Head of caudate nucleus (tissue), 42 donors: ENCODE measurements at regions not wholly inside any gene's neighbourhood (a gene's known extent, or its start where the extent isn't known, plus 50 kb on each side); places are given as distances from the start of the nearest gene placed in this dataset.
"Not testable (repeated sequence)": the region's sequence is repeated elsewhere in the genome, so short reads cannot be mapped to it uniquely, and the experiment has no call there.

ENCODE experiments used
- DNase-seq, 42 donors: peaks; one replicate each; pipeline versions ENCODE4 v3.0.0 to v3.0.0-alpha.2; 2020 to 2021; ENCODE audit warnings: mixed read lengths in 7 of 42
- intact Hi-C: fragments of 100-400 bp; cut with DNase I; formaldehyde crosslinking; loops from one replicate; pipeline ENCODE4 v1.15.0; 2022

- intact Hi-C loops = no loop called here
- DNase-seq = no peak
Observed at GRCh38 chr1:208450958-208451357, 206.8 kb upstream of the PLXNA2 start.

GRCh38 chr1:208455821-208456220, 211.6 kb upstream of the PLXNA2 start:
- intact Hi-C loops = no loop called here
- DNase-seq = no peak

DNA sequence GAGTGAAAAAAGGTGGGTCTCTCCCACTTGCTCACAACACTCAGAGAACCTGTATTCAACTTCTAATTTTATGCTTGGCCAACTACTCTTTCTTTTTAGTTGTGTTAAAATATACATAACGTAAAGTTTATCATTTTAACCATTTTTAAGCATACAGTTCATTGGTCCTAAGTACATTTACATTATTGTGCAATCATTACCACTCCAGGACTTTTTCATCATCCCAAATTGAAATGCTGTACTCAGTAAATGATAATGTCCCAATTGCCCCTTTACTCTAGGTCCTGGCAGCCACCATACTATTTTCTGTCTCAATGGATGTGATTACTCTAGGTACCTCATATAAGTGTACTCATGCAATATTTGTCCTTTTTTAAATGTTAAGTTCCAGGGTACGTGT, 212.3 kb upstream of the PLXNA2 start:
- intact Hi-C loops = no loop called here
- no peak for DNase-seq

DNA sequence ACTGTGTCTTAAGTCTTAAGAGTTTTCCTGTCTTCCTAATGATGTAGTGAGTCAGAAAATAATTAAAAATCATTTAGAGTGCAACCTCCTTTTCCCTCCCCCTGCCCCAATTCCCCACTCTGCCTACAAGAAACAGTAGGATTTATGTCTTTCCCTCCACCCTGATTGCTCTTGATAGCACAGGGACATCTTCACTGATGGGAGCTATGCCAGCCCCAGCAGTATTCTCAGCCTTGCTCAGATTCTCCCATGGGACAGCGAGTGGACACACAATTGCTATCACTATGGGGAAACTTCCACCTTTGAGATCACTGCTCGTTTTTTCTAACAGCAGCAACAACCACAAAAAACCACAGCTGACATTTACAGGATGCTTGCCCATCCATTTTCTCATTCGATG, 216.6 kb upstream of the PLXNA2 start:
- intact Hi-C loops = no loop called here
- DNase-seq = no peak

- intact Hi-C loops = no loop called here
Observed at GRCh38 chr1:208461680-208462079, 217.5 kb upstream of the PLXNA2 start.

DNA sequence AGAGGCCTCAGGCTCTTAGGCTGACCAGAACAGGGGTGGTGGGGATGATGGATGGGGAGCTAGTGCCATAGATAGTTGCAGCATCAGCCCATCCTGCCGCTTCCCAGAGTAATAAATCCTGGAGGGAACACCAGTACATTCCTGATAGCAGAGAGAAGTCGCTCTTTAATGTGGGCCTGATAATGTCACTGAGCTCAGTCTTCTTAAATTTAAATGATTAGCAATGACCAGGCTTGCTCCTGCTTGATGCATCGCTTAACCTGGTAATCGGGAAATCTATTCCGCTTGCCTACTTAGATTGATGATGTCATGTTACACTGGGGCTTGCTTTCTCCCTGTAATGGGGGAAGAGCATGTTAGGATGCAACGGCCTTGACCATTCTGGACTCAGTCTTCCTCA, 218.6 kb upstream of the PLXNA2 start:
- intact Hi-C loops = no loop called here
- DNase-seq = no peak

More at GRCh38 chr1:208461680-208462079, 217.5 kb upstream of the PLXNA2 start:
- DNase-seq = no peak

DNA sequence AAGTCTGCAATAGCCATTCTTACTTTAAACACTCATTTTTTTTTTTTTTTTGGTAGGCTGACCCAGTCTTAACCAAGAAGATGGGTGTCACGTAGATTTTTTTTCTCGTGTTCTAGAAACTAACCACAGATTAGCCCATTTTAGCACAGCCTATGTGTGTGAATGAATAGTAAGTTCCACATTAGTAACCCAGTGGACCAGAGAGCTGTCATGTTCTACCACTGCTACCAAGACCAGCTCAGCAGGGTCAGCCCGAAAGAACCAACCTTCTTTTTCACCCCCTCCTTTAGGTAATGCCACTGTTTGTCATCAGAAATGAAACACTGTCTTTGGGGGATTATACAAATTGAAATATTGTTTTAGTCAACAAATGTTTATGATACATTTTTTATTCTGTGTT, 221.1 kb upstream of the PLXNA2 start:
- DNase-seq = no peak
- intact Hi-C loops = no loop called here

GRCh38 chr1:208465786-208466590, 221.8 kb upstream of the PLXNA2 start:
- intact Hi-C loops = no loop called here
- DNase-seq = no peak

GRCh38 chr1:208467151-208467780, 223.1 kb upstream of the PLXNA2 start:
- intact Hi-C loops = no loop called here
- no peak for DNase-seq

- intact Hi-C loops = no loop called here
- DNase-seq = peak; percentile 7 to 81 (median 50)
Observed at GRCh38 chr1:208475449-208475848, 231.3 kb upstream of the PLXNA2 start.

- intact Hi-C loops = no loop called here
- DNase-seq = no peak
Observed at GRCh38 chr1:208475951-208476845, 232.0 kb upstream of the PLXNA2 start.

DNA sequence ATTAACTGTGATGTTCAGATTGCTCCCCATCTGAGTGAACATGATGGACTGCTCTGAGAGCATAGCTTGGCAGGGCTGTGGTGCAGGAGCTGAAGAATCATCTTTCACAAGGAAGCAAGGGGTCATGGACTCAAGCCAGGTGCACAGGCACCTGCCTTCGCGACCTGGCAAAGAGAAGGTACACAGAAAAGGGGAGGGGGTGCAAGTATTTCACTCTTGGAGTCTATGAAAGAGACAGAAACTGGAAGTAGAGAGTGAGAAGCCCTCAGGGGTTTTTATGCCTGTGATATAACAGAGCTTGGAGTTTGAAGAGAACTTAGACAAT, 232.6 kb upstream of the PLXNA2 start:
- intact Hi-C loops = no loop called here
- no peak for DNase-seq

DNA sequence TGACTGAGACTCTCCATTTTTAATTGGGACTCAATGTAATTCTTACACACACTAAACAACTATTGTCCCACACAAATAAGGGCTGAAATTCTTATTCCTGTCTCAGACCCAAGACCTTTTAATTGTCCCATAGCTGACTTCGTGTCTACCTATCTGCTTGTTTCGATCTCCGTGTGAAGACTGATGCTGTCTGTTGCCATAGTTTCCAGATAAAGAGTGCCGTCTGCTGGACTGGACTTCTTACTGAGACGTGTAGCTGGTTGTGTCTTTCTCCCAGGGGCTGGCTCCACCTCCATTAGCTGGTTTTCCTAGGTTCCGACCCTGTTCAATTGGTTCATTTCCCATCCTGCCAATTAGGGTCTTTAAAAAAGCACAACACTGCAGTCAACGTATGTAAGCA, 235.3 kb upstream of the PLXNA2 start:
- no peak for DNase-seq
- intact Hi-C loops = no loop called here

DNA sequence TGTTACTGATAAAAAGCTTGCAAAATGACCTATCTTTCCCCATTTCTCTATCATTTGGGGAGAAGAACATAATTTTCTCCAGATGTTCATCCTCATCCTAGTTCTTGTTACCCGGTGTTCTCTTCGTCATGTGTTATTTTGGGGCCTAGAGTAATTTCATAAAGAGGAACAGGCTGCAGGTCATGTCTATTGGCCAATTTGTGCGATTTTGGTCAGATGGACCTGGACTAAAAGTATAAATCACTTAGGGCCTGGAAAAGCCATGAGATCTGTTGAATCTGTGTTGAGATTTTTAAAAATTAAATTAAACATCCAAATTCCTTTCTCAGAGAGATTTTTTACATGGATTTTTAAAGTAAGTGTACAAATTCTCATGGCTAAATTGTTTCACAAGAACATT, 241.3 kb upstream of the PLXNA2 start:
- intact Hi-C loops = no loop called here
- DNase-seq = no peak

DNA sequence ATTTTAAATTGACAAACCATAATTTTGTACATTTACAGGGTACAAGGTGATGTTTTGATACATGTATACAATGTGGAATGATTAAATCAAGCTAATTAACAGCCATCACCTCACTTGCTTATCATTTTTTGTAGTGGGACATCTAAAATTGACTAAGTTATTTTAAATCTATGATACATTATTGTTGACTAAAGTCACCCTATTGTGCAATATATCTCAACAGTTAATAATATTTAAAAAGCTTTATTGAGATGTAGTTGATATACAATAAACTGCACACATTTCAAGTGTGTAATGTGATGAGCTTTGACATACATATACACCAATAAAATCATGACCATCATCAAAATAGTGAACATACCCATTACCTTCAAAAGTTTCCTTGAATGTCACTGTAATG, 242.5 kb upstream of the PLXNA2 start:
- intact Hi-C loops = no loop called here
- DNase-seq = no peak

- not testable (repeated sequence) for DNase-seq
Observed at GRCh38 chr1:208488432-208488831, 244.2 kb upstream of the PLXNA2 start.

DNA sequence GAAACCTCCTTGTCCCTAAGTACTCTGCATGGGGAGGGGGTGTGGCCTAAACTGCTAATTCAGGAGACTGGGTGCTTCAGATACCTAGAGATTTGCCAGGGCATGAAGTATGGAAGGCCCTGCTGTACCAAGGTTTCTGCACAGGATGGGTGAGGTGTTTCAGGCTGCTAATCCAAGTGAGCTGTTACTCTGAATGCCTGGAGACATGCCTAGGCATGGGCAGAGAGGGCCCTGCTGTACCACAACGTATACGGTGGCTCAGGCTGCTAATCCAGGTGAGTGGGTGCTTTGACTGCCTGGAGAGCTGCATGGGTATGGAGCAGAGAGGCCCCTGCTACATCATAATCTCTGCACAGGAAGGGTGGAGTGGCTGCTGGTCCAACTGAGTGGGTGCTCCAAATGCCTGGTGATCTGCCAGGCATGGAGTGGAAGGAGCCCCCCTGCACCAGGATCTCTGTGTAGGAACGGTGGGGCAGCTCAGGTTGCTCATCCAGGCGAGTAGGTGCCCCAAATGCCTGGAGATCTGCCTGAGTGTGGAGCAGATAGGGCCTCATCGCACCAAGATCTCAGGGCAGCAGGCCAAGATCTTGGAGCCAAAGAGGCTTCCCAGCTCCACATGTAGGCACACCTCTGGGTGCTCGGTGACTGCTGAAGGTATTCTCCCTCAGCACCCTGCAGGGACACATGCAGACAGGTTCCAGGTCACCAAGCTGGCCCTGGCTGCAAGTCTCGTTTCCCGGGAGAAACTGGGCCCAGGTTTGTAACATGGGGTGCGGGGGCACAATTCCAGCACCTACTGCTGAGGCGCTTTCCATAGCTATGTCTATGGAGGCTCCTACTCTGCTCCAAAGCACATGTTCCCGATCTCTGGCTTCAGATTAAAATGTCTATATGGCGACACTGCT, 252.5 kb upstream of the PLXNA2 start:
- intact Hi-C loops = no loop called here
- DNase-seq = no peak

More at GRCh38 chr1:208488432-208488831, 244.2 kb upstream of the PLXNA2 start:
- intact Hi-C loops = not testable (repeated sequence)

DNA sequence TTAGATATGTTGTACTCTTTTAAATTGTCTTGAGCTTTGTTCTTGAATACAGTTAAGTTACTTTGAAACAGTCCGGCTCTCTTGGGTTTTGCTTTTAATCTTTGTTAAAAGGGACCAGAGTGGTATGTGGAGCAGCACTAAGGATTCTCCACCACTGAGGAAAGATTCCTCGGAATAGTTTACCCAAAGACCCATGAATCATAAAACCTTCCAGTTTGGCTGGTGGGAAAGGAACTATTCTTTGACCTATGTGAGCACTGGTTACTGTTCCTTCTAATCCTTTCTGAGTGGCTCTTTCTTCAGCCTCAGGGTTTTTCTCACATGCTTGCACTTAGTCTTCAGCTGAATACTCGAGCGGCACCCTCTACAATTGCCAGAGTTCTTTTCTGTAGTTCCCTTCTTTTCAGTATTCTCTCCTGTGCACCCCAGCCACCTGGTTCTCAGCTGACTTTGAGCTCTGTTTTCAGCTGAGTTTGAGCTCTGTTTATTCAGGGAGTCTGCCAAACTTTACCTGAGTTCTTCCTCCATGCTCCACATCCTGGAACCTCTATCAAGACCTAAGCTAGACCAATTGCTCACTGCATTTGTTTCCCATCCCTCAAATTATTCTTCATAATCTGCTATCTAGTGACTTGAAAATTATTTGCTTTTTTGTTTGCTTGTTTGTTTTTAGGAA, 253.8 kb upstream of the PLXNA2 start:
- DNase-seq = no peak

More for the DNA sequence above, 253.8 kb upstream of the PLXNA2 start:
- intact Hi-C loops = no loop called here
